ENCODE measurements at regions not wholly inside any gene's neighbourhood (a gene's known extent, or its start where the extent isn't known, plus 50 kb on each side); places are given as distances from the start of the nearest gene placed in this dataset.

DNA sequence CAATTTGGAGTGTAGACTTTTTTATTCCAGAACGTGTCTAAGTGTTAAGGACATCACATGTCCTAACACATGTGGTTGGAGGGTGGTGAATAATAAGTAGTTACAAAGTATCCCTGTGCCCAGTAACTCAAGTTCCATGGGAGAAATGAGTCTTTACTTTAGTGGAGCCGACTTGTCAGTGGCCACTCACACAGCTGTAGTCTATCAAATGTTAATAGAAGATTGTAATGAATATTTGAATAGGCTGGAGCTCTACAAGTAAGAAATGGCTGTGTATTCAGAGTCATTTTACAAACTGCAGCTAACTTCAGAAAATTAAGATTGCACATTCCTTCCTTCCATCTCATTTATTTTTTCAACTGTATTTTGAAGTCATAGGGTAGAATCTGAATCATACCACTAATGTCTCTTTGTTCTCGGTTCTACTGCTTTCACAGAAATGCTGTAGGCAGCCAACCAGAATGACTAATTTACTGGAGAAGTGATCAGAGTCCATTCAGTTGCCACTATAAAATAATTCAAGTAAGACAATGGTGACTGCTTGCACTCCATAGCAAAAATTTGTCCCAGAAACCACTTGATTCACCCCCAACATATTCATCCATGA is 394.8 kb downstream of the NR2F1-AS1 start:
- DNase-seq = no peak

DNA sequence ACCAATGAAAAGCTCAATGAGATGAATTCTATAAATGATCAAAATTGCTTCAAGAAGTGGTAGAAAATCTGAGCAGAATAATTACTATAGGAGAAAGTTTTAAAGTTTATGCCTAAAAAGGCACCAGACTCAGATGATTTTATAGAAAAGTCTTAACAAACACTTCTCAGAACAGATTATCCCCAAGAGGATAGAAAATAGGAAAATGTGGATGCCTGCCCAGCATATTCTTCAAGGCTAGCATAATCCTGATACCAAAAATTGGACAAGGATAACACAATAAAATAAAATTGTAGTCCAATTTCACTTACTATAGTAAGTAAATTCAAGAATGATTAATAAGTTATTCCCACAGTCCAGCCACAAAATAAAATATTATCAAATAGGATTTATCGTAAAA is 397.0 kb downstream of the NR2F1-AS1 start:
- WGBS, 2 donors = 47 to 77% methylated on average over 1 of the region's 1 CpG
- Histone ChIP-seq H3K4me1 (no peaks in the 10 kb centered on the region), H3K9me3 (no peaks in the 10 kb centered on the region), H3K36me3 (no peaks in the 10 kb centered on the region), H3K27me3 (no peaks in the 10 kb centered on the region), H3K27ac (no peak overlapping the region), H3K4me3 (no peak overlapping the region)
- TF ChIP-seq, protein P1, sequence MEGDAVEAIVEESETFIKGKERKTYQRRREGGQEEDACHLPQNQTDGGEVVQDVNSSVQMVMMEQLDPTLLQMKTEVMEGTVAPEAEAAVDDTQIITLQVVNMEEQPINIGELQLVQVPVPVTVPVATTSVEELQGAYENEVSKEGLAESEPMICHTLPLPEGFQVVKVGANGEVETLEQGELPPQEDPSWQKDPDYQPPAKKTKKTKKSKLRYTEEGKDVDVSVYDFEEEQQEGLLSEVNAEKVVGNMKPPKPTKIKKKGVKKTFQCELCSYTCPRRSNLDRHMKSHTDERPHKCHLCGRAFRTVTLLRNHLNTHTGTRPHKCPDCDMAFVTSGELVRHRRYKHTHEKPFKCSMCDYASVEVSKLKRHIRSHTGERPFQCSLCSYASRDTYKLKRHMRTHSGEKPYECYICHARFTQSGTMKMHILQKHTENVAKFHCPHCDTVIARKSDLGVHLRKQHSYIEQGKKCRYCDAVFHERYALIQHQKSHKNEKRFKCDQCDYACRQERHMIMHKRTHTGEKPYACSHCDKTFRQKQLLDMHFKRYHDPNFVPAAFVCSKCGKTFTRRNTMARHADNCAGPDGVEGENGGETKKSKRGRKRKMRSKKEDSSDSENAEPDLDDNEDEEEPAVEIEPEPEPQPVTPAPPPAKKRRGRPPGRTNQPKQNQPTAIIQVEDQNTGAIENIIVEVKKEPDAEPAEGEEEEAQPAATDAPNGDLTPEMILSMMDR (IDR thresholded peaks at IDR 0.05) = no peak
- no peak for TF ChIP-seq POLR2A (IDR thresholded peaks at IDR 0.05)
- DNase-seq = no peak
- intact Hi-C loops (cut with DNase I) = no loop called here

More for the DNA sequence above, 394.8 kb downstream of the NR2F1-AS1 start:
- Histone ChIP-seq H3K36me3 (no peaks in the 10 kb centered on the region), H3K27me3 (no peaks in the 10 kb centered on the region), H3K27ac (no peak overlapping the region), H3K4me3 (no peak overlapping the region), H3K4me1 (no peaks in the 10 kb centered on the region), H3K9me3 (no peaks in the 10 kb centered on the region)
- intact Hi-C loops (cut with DNase I) = no loop called here
- WGBS, 2 donors = 32 to 43% methylated on average over 3 of the region's 3 CpGs
- no peak for TF ChIP-seq POLR2A (IDR thresholded peaks at IDR 0.05)
- TF ChIP-seq, protein P1 (IDR thresholded peaks at IDR 0.05) = no peak

GRCh38 chr5:93179466-93179865 is 401.6 kb downstream of the NR2F1-AS1 start:
- intact Hi-C loops (cut with DNase I) = no loop called here
- Histone ChIP-seq H3K36me3 (no peaks in the 10 kb centered on the region), H3K4me1 (no peaks in the 10 kb centered on the region), H3K27me3 (no peaks in the 10 kb centered on the region), H3K4me3 (no peak overlapping the region), H3K9me3 (no peaks in the 10 kb centered on the region), H3K27ac (no peak overlapping the region)
- 46 to 62% methylated on average over 1 of the region's 1 CpG for WGBS, 2 donors
- TF ChIP-seq POLR2A (IDR thresholded peaks at IDR 0.05) = no peak
- TF ChIP-seq, protein P1 (IDR thresholded peaks at IDR 0.05) = no peak
- DNase-seq = no peak

GRCh38 chr5:93174930-93175329 is 406.1 kb downstream of the NR2F1-AS1 start:
- no peak overlapping the region for H3K4me3 ChIP-seq
- no peak overlapping the region for H3K27ac ChIP-seq
- intact Hi-C loops (cut with DNase I) = no loop called here
- H3K4me1 ChIP-seq = no peaks in the 10 kb centered on the region
- no peak for DNase-seq
- H3K27me3 ChIP-seq = no peaks in the 10 kb centered on the region
- TF ChIP-seq POLR2A (IDR thresholded peaks at IDR 0.05) = no peak
- TF ChIP-seq, protein P1 (IDR thresholded peaks at IDR 0.05) = no peak
- peaks cover 0 to 7% (median 0%) of the 10 kb centered on the region in 3 donors for H3K9me3 ChIP-seq
- H3K36me3 ChIP-seq = no peaks in the 10 kb centered on the region
- 82 to 83% methylated on average over 1 of the region's 1 CpG for WGBS, 2 donors

GRCh38 chr5:93165559-93165958 is 415.5 kb downstream of the NR2F1-AS1 start:
- intact Hi-C loops (cut with DNase I) = no loop called here
- Histone ChIP-seq H3K36me3 (no peaks in the 10 kb centered on the region), H3K9me3 (no peaks in the 10 kb centered on the region), H3K4me1 (peaks cover 0 to 35% (median 3%) of the 10 kb centered on the region in 3 donors), H3K4me3 (no peak overlapping the region), H3K27me3 (no peaks in the 10 kb centered on the region), H3K27ac (no peak overlapping the region)
- no peak for TF ChIP-seq POLR2A (IDR thresholded peaks at IDR 0.05)
- TF ChIP-seq, protein P1 (IDR thresholded peaks at IDR 0.05) = no peak
- DNase-seq = no peak
- WGBS, 2 donors = 57 to 72% methylated on average over 2 of the region's 2 CpGs
